GM12878 (cell line): ENCODE measurements at regions not wholly inside any gene's neighbourhood (a gene's known extent, or its start where the extent isn't known, plus 50 kb on each side); places are given as distances from the start of the nearest gene placed in this dataset.

Experiments used
- CTCF ChIP-seq, 3 experiments: IDR thresholded peaks in 2 of 3; conservative IDR thresholded peaks in 1 of 3; 2 replicates each; pipeline ENCODE4 v1.5.1; 2011; ENCODE audit warnings: low read depth in 3 of 3, low read length in 3 of 3, mild to moderate bottlenecking in 3 of 3, control low read depth in 2 of 3, moderate library complexity in 2 of 3, inconsistent platforms in 1 of 3, mixed read lengths in 1 of 3; ENCODE audit not compliant: control insufficient read depth in 2 of 3, insufficient read depth in 1 of 3; ENCODE audit errors: extremely low read depth in 1 of 3
- EZH2 ChIP-seq: IDR thresholded peaks from 2 replicates; pipeline ENCODE4 v1.6.1; 2012; ENCODE audit warnings: low read depth, mild to moderate bottlenecking, control low read depth, inconsistent platforms, low read length, borderline replicate concordance; ENCODE audit not compliant: control insufficient read depth
- JUND ChIP-seq: IDR thresholded peaks from 2 replicates; pipeline ENCODE4 v1.6.1; 2012; ENCODE audit warnings: low read depth, mild to moderate bottlenecking, low read length, improper control_type of control experiment, moderate library complexity
- MEF2A ChIP-seq: IDR thresholded peaks from 2 replicates; pipeline ENCODE4 v1.6.1; 2011; ENCODE audit warnings: low read depth, mild to moderate bottlenecking, low read length, moderate library complexity; ENCODE audit not compliant: insufficient read depth
- POLR2AphosphoS2 ChIP-seq: IDR thresholded peaks from 2 replicates; pipeline ENCODE4 v1.6.1; 2011; ENCODE audit warnings: low read depth, mild to moderate bottlenecking, low read length, improper control_type of control experiment, moderate library complexity
- RAD21 ChIP-seq: IDR thresholded peaks from 2 replicates; pipeline ENCODE4 v1.6.1; 2011; ENCODE audit warnings: mild to moderate bottlenecking, low read depth, low read length, moderate library complexity; ENCODE audit not compliant: insufficient read depth
- USF1 ChIP-seq: IDR thresholded peaks from 2 replicates; pipeline ENCODE4 v1.6.1; 2011; ENCODE audit warnings: borderline replicate concordance, low read depth, mild to moderate bottlenecking, moderate library complexity, mixed read lengths, low read length; ENCODE audit not compliant: insufficient read depth; ENCODE audit errors: extremely low read length
- TF ChIP-seq, protein P1 (sequence below): IDR thresholded peaks from 2 replicates; pipeline ENCODE4 v1.6.1; 2011; ENCODE audit warnings: borderline replicate concordance, low read depth, mild to moderate bottlenecking, moderate library complexity, low read length; ENCODE audit not compliant: insufficient read depth, poor library complexity, severe bottlenecking

- TF ChIP-seq RAD21 (no peak), CTCF (IDR thresholded peaks at IDR 0.05 in 2 of 3, conservative IDR thresholded peaks at IDR 0.05 in 1 of 3; ENCODE audit: control insufficient read depth in 2 of 3, extremely low read depth in 1 of 3, insufficient read depth in 1 of 3, low read depth in 3 of 3, low read length in 3 of 3) (no peak), MEF2A (no peak), EZH2 (no peak), JUND (no peak), POLR2AphosphoS2 (no peak), USF1 (no peak)
- TF ChIP-seq, protein P1, sequence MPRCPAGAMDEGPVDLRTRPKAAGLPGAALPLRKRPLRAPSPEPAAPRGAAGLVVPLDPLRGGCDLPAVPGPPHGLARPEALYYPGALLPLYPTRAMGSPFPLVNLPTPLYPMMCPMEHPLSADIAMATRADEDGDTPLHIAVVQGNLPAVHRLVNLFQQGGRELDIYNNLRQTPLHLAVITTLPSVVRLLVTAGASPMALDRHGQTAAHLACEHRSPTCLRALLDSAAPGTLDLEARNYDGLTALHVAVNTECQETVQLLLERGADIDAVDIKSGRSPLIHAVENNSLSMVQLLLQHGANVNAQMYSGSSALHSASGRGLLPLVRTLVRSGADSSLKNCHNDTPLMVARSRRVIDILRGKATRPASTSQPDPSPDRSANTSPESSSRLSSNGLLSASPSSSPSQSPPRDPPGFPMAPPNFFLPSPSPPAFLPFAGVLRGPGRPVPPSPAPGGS = no peak
These were observed 316.5 kb downstream of the CCDC85A start for GRCh38 chr2:56500317-56500716.
